ENCODE measurements at regions not wholly inside any gene's neighbourhood (a gene's known extent, or its start where the extent isn't known, plus 50 kb on each side); places are given as distances from the start of the nearest gene placed in this dataset.
"Not testable (repeated sequence)": the region's sequence is repeated elsewhere in the genome, so short reads cannot be mapped to it uniquely, and the experiment has no call there.

GRCh38 chr15:77866186-77866585 lies 211.3 kb downstream of the TBC1D2B start:
- no peak for DNase-seq (ENCODE audit: low spot score)
- ChIA-PET POLR2A (ENCODE audit: low non-redundant PET) (no interaction called here), CTCF (no interaction called here)
- no peak for TF ChIP-seq CTCF (conservative IDR thresholded peaks at IDR 0.05; ENCODE audit: low read depth)
- H3K27ac ChIP-seq, result no peak overlapping the region

GRCh38 chr15:77865701-77866100 lies 211.8 kb downstream of the TBC1D2B start:
- no peak for DNase-seq (ENCODE audit: low spot score)
- TF ChIP-seq CTCF (conservative IDR thresholded peaks at IDR 0.05; ENCODE audit: low read depth), result no peak
- ChIA-PET CTCF (no interaction called here), POLR2A (ENCODE audit: low non-redundant PET) (no interaction called here)
- H3K27ac ChIP-seq, result no peak overlapping the region

- ChIA-PET POLR2A (ENCODE audit: low non-redundant PET) (no interaction called here), CTCF (no interaction called here)
- no peak for TF ChIP-seq CTCF (conservative IDR thresholded peaks at IDR 0.05; ENCODE audit: low read depth)
- no peak overlapping the region for H3K27ac ChIP-seq
- no peak for DNase-seq (ENCODE audit: low spot score)
Measured at GRCh38 chr15:77865106-77865610, 212.4 kb downstream of the TBC1D2B start.

GRCh38 chr15:77864211-77865105 lies 213.1 kb downstream of the TBC1D2B start:
- CTCF ChIA-PET, result no interaction called here
- TF ChIP-seq CTCF (conservative IDR thresholded peaks at IDR 0.05; ENCODE audit: low read depth), result no peak

GRCh38 chr15:77863491-77864105 lies 213.9 kb downstream of the TBC1D2B start:
- CTCF ChIA-PET, result no interaction called here
- POLR2A ChIA-PET (ENCODE audit: low non-redundant PET), result no interaction called here
- H3K27ac ChIP-seq, result no peak overlapping the region
- DNase-seq (ENCODE audit: low spot score), result no peak
- TF ChIP-seq CTCF (conservative IDR thresholded peaks at IDR 0.05; ENCODE audit: low read depth), result no peak

More at GRCh38 chr15:77864211-77865105, 213.1 kb downstream of the TBC1D2B start:
- peak; percentile 23 for DNase-seq (ENCODE audit: low spot score)
- POLR2A ChIA-PET (ENCODE audit: low non-redundant PET), result no interaction called here
- no peak overlapping the region for H3K27ac ChIP-seq

- ChIA-PET CTCF (interaction anchor here (0.7 kb wide), 1 partner anchor 1209 kb away, joined by 3 read pairs; no protein-coding TSS in a partner anchor), POLR2A (ENCODE audit: low non-redundant PET) (no interaction called here)
- H3K27ac ChIP-seq, result no peak overlapping the region
- DNase-seq (ENCODE audit: low spot score), result no peak
- TF ChIP-seq CTCF (conservative IDR thresholded peaks at IDR 0.05; ENCODE audit: low read depth), result no peak
Measured at GRCh38 chr15:77862651-77863104, 214.8 kb downstream of the TBC1D2B start.

- CTCF ChIA-PET, result interaction anchor here (0.6 kb wide), 1 partner anchor 22 kb away, joined by 4 read pairs; no protein-coding TSS in a partner anchor
- POLR2A ChIA-PET (ENCODE audit: low non-redundant PET); H3K27ac ChIP-seq; DNase-seq (ENCODE audit: low spot score): not testable (repeated sequence)
Measured at GRCh38 chr15:77861997-77862635, 215.4 kb downstream of the TBC1D2B start.

Data from RWPE1 (cell line).